ENCODE measurements at regions not wholly inside any gene's neighbourhood (a gene's known extent, or its start where the extent isn't known, plus 50 kb on each side); places are given as distances from the start of the nearest gene placed in this dataset.

DNA sequence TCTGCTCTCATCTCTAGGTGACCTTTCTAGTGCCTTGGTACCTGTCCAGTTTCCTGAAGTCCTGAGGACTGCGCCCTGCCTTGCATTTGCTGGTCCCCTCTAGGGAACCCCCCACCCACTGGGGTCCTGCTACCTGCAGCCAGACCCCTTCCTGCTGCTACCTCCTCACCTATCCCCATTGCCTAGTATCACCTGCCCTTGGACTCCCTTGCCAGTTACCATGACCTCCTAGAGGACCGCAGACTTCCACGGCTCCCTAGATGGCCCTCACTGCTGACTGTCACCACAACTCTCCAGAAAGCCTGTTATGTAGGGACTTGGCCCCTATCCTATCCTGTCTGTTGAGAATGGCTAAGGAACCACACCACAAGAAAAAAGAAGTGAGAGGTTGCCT is 166.6 kb downstream of the EFNB1 start:
- TF ChIP-seq, protein P1, sequence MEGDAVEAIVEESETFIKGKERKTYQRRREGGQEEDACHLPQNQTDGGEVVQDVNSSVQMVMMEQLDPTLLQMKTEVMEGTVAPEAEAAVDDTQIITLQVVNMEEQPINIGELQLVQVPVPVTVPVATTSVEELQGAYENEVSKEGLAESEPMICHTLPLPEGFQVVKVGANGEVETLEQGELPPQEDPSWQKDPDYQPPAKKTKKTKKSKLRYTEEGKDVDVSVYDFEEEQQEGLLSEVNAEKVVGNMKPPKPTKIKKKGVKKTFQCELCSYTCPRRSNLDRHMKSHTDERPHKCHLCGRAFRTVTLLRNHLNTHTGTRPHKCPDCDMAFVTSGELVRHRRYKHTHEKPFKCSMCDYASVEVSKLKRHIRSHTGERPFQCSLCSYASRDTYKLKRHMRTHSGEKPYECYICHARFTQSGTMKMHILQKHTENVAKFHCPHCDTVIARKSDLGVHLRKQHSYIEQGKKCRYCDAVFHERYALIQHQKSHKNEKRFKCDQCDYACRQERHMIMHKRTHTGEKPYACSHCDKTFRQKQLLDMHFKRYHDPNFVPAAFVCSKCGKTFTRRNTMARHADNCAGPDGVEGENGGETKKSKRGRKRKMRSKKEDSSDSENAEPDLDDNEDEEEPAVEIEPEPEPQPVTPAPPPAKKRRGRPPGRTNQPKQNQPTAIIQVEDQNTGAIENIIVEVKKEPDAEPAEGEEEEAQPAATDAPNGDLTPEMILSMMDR (IDR thresholded peaks at IDR 0.05; ENCODE audit: low read depth, low read length, missing input control): no peak
- no peak for TF ChIP-seq YY1 (IDR thresholded peaks at IDR 0.05)
- TF ChIP-seq, protein P2, sequence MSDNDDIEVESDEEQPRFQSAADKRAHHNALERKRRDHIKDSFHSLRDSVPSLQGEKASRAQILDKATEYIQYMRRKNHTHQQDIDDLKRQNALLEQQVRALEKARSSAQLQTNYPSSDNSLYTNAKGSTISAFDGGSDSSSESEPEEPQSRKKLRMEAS (IDR thresholded peaks at IDR 0.05): no peak
- no peak for TF ChIP-seq JUND (IDR thresholded peaks at IDR 0.05)
- no peak for TF ChIP-seq RAD21 (IDR thresholded peaks at IDR 0.05)
- TF ChIP-seq, protein P3, sequence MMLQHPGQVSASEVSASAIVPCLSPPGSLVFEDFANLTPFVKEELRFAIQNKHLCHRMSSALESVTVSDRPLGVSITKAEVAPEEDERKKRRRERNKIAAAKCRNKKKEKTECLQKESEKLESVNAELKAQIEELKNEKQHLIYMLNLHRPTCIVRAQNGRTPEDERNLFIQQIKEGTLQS (IDR thresholded peaks at IDR 0.05): no peak
- TF ChIP-seq GABPA (IDR thresholded peaks at IDR 0.05 in 1 of 2, conservative IDR thresholded peaks at IDR 0.05 in 1 of 2): no peak
- TF ChIP-seq EGR1 (IDR thresholded peaks at IDR 0.05; ENCODE audit: low read depth in 2 of 2): no peak
- TF ChIP-seq, protein P4, sequence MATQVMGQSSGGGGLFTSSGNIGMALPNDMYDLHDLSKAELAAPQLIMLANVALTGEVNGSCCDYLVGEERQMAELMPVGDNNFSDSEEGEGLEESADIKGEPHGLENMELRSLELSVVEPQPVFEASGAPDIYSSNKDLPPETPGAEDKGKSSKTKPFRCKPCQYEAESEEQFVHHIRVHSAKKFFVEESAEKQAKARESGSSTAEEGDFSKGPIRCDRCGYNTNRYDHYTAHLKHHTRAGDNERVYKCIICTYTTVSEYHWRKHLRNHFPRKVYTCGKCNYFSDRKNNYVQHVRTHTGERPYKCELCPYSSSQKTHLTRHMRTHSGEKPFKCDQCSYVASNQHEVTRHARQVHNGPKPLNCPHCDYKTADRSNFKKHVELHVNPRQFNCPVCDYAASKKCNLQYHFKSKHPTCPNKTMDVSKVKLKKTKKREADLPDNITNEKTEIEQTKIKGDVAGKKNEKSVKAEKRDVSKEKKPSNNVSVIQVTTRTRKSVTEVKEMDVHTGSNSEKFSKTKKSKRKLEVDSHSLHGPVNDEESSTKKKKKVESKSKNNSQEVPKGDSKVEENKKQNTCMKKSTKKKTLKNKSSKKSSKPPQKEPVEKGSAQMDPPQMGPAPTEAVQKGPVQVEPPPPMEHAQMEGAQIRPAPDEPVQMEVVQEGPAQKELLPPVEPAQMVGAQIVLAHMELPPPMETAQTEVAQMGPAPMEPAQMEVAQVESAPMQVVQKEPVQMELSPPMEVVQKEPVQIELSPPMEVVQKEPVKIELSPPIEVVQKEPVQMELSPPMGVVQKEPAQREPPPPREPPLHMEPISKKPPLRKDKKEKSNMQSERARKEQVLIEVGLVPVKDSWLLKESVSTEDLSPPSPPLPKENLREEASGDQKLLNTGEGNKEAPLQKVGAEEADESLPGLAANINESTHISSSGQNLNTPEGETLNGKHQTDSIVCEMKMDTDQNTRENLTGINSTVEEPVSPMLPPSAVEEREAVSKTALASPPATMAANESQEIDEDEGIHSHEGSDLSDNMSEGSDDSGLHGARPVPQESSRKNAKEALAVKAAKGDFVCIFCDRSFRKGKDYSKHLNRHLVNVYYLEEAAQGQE (IDR thresholded peaks at IDR 0.05): no peak
- no peak for TF ChIP-seq RXRA (IDR thresholded peaks at IDR 0.05)
- TF ChIP-seq TAF1 (conservative IDR thresholded peaks at IDR 0.05): no peak

Measured in liver (tissue), 3 donors.